HG03097 (cell line): ENCODE measurements at regions not wholly inside any gene's neighbourhood (a gene's known extent, or its start where the extent isn't known, plus 50 kb on each side); places are given as distances from the start of the nearest gene placed in this dataset.
"Not testable (repeated sequence)": the region's sequence is repeated elsewhere in the genome, so short reads cannot be mapped to it uniquely, and the experiment has no call there.

Experiments used
- ATAC-seq: cut with Tn5 transposase; IDR thresholded peaks from one replicate; pipeline ENCODE4 v1.9.1; 2021; ENCODE audit not compliant: unreplicated experiment, low FRiP score

GRCh38 chr22:47357493-47357892 lies 595.0 kb downstream of the TBC1D22A start:
- ATAC-seq, result no peak

- ATAC-seq, result no peak
Measured at GRCh38 chr22:47357086-47357485, 594.6 kb downstream of the TBC1D22A start.

GRCh38 chr22:47356511-47357011 lies 594.1 kb downstream of the TBC1D22A start:
- ATAC-seq, result no peak

GRCh38 chr22:47355776-47356510 lies 593.5 kb downstream of the TBC1D22A start:
- no peak for ATAC-seq

GRCh38 chr22:47355388-47355725 lies 592.9 kb downstream of the TBC1D22A start:
- ATAC-seq, result no peak

GRCh38 chr22:47354668-47355387 lies 592.4 kb downstream of the TBC1D22A start:
- ATAC-seq, result no peak

GRCh38 chr22:47352920-47353700 lies 590.7 kb downstream of the TBC1D22A start:
- ATAC-seq, result no peak

- no peak for ATAC-seq
Measured at GRCh38 chr22:47351836-47352579, 589.6 kb downstream of the TBC1D22A start.

GRCh38 chr22:47346287-47346686 lies 583.8 kb downstream of the TBC1D22A start:
- not testable (repeated sequence) for ATAC-seq

- no peak for ATAC-seq
Measured at GRCh38 chr22:47345025-47345424, 582.6 kb downstream of the TBC1D22A start.

GRCh38 chr22:47344414-47344813 lies 582.0 kb downstream of the TBC1D22A start:
- ATAC-seq, result no peak

GRCh38 chr22:47343611-47344010 lies 581.2 kb downstream of the TBC1D22A start:
- no peak for ATAC-seq

- ATAC-seq, result no peak
Measured at GRCh38 chr22:47342446-47342845, 580.0 kb downstream of the TBC1D22A start.

- no peak for ATAC-seq
Measured at GRCh38 chr22:47341464-47341863, 579.0 kb downstream of the TBC1D22A start.

- ATAC-seq, result no peak
Measured at GRCh38 chr22:47340851-47341436, 578.5 kb downstream of the TBC1D22A start.

GRCh38 chr22:47337161-47337621 lies 574.7 kb downstream of the TBC1D22A start:
- ATAC-seq, result no peak

- no peak for ATAC-seq
Measured at GRCh38 chr22:47335958-47336357, 573.5 kb downstream of the TBC1D22A start.

- ATAC-seq, result no peak
Measured at GRCh38 chr22:47335460-47335859, 573.0 kb downstream of the TBC1D22A start.

- no peak for ATAC-seq
Measured at GRCh38 chr22:47334601-47335000, 572.2 kb downstream of the TBC1D22A start.

- ATAC-seq, result no peak
Measured at GRCh38 chr22:47333625-47334024, 571.2 kb downstream of the TBC1D22A start.
